Hematopoietic multipotent progenitor cell (in vitro differentiated cells): ENCODE measurements at regions not wholly inside any gene's neighbourhood (a gene's known extent, or its start where the extent isn't known, plus 50 kb on each side); places are given as distances from the start of the nearest gene placed in this dataset.
"Not testable (repeated sequence)": the region's sequence is repeated elsewhere in the genome, so short reads cannot be mapped to it uniquely, and the experiment has no call there.

Experiments used
- DNase-seq, 3 donors: peaks; one replicate each; pipeline ENCODE4 v3.0.0-alpha.2; 2011 to 2015; ENCODE audit warnings: low read depth in 2 of 3, low spot score in 2 of 3

DNA sequence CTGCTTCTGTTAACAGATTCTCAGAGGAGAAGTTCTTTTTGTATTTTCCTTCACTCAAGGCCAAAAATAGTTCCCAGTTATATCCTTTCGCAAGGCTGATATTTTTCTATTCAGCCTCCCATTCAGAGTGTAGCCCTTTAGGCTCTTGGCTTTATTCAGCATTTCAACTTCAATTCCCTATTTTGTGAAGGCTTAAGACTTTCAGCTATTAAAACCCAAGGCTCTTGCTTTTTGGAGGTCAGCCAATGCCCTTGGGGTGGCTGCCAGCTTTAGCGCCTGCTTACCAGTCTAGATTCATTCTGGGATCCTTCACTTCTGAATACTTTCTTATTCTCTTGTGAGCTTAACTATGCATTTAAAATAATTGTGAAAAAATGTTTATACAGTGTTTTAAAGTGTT is 57.3 kb upstream of the ADGRA3 start:
- DNase-seq, result no peak

DNA sequence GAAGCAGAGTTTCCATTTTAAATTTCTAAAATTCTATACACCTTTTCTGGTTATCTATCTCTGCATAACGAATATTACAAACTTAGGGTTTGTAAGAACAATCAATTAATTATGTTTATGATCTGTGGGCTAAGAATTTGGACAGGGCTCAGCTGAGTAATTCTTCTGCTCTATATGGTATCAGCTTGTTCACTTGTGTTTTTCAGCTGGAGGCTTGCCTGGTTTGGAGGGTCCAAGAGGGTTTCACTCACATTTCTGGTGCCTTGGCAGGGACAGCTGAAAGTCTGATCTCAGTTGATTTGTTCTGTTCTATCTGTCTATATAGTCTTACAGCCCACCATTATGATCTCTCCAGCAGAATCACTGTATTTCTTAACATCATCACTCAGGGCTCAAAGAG is 57.8 kb upstream of the ADGRA3 start:
- DNase-seq, result no peak

DNA sequence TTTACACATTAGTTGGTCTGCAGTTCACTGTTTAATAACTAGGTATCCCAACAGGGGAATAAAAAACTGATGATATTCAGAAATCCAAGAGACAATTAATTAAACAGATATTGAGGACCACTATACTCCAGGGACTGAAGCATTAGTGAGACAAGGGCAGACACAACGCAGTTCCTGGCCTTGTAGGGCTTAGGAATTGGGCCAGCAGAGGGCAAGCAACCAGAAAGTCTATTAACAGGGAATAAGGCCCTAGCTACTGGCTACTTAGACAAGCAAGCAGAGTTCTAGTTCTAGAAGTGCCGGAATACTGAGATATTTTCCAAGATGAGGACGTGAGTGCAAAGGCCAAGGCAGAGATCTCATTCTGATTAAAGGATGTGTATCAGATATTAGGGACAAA is 58.6 kb upstream of the ADGRA3 start:
- DNase-seq, result no peak

DNA sequence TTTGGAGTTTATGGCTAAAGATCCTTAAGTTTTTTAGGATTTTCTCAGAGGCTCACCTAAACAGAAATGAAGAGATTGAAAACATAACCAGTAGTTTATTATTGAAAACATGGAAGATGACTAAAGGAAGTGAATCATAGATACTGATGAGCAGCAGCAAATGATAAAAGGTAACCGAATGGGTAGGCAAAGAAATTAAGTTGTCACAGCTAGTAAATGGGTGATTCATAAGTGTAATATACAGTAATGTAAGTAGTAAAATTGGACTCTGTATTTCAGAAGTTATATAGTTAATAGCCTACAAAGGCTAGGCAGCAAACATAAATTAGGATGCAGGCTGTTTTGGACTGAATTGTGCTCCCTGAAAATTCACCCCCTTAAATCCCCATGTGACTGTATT is 59.0 kb upstream of the ADGRA3 start:
- DNase-seq, result no peak

DNA sequence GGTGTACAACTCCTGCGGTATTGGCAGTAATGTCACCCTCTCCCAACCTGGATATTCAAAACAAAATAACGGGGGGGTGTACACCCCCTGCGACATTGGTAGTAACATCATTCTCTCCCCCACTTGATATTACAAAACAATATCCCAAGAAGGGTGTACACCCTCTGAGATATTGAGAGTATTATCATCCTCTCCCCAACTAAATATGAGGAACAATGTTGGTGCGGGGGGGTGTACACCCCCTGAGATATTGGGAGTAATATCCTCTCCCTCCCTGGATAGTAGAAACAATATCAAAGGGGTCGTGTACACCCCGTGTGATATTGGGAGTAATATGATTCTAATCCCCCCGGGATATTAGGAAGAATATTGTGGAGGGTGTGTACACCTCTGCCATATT is 71.4 kb upstream of the ADGRA3 start:
- no peak for DNase-seq

DNA sequence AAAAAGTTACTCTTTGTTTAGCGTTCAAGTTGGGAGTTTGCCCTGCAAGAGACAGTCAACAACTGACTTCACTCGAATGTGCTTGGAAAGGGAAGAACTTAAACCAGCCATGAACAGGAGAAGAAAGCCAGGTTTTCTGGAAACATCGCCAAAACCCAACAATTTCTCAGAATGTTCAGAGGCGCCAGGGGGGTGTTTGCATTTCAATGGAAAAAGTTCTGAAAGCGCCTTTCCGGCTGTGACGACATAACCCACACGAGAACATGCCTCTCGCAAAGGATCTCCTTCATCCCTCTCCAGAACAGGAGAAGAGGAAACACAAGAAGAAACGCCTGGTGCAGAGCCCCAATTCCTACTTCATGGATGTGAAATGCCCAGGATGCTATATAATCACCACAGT is 78.1 kb upstream of the ADGRA3 start:
- DNase-seq, result no peak

DNA sequence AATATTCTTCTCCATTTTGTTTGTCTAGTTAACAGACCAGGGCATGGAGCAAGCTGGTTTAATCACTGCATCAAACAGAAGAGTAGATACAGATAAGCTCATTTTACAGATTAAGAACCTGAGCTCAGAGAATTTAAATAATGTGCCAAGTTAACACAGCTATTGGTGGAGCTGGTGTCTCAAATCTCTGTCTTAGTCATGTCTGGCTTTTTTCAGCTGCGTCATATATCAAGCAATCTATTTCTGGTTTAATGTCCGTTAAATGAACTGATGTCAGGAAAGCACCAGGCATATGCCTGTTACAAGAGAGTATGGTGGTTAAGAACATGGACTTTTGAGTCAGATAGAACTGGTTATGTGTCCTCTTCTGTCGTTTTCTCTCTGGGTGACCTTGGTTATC is 79.8 kb upstream of the ADGRA3 start:
- peak in 1 of 3 donors; percentile 17 for DNase-seq

DNA sequence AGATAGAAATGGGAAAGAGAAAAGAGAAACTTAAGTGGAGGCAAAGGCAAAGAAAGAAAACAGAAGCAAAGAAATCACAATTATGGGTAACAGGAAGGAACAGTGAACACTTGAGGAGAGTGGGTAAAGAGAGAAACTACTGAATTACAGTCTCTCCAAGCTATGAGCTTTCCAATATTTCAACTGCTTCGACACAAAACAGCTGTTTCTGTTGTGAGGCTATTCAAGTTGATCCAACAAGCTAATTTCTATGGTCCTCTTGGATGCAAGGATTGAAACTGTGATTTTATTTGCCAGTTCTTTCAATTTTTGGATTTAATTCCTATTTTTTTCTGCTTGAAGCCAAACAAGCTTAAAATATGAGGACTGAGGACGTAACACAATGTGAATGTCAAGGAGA is 80.5 kb upstream of the ADGRA3 start:
- no peak for DNase-seq

DNA sequence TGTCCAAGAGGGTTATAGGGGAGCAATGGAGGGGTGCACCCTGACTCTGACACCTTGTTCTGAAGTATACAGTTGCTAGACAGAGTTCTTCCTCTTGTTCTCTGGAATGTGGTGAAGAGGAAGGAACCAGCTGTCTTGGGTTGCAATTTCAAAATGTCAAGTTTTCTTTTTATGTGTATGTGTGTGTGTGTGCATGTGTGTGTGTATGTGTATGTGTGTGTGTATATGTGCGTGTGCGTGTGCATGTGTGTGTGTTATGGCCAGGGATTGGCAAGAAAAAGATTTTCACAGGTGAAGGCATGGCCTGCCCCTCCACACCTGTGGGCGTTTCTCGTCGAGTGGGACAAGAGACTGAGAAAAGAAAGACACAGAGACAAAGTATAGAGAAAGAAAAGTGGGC is 81.6 kb upstream of the ADGRA3 start:
- peak in 1 of 3 donors; percentile 24 for DNase-seq

DNA sequence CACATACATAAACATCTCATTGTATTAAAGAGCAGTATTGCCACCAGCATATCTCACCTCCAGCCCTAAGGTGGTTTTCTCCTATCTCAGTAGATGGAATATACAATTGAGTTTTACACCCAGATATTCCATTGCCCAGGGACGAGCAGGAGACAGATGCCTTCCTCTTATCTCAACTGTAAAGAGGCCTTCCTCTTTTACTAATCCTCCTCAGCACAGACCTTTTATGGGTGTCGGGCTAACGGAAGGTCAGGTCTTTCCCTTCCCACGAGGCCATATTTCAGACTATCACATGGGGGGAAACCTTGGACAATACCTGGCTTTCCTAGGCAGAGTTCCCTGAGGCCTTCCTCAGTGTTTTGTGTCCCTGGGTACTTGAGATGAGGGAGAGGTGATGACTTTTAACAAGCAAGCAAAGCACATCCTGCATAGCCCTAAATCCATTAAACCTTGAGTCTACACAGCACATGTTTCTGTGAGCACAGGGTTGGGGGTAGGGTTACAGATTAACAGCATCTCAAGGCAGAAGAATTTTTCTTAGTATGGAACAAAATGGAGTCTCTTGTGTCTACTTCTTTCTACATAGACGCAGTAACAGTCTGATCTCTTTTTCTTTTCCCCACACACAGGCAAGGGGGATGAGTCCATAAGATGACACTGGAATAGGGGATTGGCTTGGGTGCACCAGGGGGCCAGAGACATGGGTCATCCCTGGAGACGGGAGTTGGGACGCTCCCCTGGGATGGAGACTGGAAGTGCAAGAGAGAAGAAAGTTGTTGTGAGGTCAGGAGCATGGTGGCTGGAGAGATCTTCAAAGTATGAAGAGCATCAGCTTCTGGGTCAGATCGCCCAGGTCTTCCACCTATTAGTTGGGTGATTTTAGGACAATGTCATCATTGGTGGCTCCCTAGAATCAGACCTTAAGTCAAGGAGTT is 82.5 kb upstream of the ADGRA3 start:
- peak in 1 of 3 donors; percentile 2 for DNase-seq

DNA sequence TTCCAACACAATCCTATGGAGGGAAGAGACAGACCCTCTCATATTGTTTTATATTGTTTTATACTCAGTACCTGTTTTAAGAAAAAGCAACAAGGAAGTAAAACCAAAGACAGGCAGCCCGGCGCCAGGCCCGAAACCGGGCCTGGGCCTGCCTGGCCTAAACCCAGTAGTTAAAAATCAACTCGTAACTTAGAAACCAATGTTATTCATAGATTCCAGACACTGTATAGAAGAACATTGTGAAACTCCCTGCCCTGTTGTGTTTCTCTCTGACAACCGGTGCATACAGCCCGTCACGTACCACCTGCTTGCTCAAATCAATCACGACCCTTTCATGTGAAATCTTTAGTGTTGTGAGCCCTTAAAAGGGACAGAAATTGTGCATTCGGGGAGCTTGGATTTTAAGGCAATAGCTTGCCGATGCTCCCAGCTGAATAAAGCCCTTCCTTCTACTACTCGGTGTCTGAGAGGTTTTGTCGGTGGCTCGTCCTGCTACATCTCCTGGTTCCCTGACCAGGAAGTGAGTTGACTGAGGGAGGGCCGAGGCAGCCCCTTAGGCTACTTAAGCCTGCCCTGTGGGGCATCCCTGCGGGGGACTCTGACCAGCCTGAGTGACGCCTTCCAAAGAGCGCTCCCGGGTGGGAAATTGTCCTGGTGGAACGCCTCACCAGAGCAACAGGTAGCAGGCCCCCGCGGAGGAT is 83.5 kb upstream of the ADGRA3 start:
- not testable (repeated sequence) for DNase-seq

DNA sequence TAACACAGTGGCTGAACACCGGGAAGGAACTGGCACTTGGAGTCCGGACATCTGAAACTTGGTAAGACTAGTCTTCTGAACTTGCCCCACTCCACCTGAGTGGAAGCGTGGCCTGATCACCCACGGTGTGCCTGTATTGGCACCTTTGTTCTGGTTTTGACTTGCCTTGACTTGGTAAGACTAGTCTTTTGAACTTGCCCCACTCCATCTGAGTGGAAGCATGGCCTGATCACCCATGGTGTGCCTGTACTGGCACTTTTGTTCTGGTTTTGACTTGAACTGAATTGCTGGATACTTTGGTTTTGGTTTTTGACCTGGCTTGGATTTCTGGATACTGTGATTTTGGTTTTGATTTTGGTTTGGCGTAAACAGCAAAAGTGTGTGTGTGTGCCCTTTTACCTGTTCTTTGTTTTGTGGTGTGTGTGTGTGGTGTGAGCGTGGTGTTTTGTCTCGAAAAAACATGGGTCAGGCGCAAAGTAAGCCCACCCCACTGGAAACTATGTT is 84.1 kb upstream of the ADGRA3 start:
- not testable (repeated sequence) for DNase-seq

DNA sequence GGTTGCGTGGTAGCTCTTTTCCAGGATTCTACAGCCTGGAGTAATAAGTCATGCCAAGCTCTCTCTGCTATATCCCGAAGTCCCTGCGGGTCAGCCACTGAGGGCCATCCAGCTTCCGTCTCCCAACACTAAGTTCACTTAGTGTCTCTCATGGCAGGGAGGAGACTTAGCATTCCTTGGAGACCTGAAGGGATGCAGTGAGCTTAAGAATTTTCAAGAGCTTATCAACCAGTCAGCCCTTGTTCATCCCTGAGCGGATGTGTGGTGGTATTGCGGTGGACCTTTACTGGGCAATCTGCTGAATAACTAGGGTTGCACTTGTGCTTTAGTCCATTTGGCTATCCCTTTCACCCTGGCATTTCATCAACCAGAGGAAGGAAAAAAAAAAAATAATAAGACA is 85.8 kb upstream of the ADGRA3 start:
- DNase-seq, result not testable (repeated sequence)

DNA sequence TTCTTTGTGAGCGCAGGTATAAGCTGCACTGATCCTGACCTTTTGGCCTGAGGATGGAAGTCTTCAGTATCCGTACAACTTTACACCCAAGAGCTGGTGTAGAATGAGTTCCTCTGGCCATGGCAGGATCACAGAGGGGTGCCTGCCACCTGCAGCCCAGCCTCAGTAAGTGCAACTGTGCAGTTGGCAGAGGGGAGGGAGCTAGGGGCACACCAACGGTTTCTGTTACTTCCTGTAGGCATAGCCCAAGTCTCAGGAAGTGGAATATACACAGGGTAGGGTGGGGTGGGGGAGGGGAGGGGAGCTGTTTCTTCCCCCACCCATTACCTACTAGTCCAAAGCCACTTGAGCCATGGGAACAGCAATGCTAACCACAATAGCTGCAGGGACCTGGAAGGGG is 85.4 kb upstream of the GBA3 start:
- peak in 2 of 3 donors; percentile 75 to 88 for DNase-seq

DNA sequence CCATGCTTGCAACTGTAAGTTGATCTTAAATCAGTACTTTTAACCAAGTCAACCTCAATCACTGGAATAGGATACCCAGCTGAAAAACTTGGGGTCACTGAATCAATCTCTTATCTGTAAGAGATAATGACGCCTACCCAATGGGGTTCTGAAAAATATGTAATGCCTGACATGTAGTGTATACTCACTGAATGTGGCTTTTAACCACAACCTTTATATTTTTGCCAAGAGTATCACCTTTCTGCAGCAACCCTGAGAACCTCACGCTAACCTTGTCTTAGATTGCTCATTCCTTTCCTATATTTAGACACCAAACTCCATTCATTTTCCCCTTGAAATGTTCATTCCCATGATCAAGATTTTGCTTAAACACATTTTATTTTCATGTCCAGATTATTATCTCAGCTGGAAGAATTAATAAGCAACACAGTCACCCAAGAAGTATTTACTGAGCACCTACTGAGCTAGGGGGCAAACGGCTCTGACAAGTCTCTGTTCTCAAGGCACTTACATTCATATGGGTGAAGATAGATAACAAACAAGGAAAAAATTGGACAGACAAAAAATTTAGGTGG is 82.7 kb upstream of the GBA3 start:
- not testable (repeated sequence) for DNase-seq

DNA sequence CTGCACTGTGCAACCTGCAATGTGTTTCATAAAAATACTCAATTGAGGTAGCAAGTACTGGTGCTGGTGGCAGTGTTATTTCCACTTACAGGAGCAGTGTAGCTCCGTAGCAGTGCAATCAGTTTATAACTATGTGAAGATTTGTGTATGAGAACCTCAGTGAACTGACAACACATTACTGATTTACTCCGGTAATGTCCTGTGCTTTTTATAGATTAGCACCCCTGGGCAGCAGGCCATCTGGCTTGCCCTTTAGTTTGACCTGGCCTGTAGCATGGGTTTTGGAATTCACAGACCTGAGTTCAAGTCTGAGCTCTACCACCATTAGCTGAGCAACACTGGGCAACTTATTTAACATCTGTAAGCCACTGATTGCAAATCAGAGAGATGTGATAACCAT is 78.6 kb upstream of the GBA3 start:
- no peak for DNase-seq

DNA sequence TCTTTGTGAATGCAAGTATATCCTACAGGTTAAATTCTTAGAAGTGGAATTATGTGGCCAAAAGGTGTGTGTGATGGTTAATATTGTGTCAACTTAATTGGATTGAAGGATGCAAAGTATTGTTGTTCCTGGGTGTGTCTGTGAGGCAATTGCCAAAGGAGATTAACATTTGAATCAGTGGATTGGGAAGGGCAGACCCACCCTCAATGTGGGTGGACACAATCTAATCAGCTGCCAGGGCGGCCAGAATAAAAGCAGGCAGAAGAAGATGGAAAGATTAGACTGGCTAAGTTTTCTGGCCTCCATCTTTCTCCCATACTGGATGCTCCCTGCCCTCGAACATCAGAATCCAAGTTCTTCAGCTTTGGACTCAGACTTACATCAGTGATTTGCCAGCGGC is 76.2 kb upstream of the GBA3 start:
- no peak for DNase-seq

DNA sequence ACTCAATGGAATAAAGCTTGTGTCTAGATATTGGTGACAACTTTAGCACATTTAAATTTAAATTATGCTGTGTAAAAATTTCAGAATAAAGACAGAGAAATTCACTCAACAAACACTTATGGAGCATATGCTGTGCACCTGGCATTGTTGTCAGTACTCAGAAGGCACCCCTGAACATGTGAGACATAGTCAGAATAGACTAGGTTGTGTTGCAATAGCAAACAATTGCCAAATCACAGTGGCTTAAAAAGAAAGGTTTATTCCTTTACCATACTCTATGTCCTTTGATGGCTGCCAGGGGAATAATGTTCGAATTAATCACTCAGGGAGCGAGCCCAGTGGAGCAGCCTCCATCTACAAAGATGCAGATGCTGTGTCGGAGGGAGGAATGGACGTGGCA is 72.6 kb upstream of the GBA3 start:
- not testable (repeated sequence) for DNase-seq

DNA sequence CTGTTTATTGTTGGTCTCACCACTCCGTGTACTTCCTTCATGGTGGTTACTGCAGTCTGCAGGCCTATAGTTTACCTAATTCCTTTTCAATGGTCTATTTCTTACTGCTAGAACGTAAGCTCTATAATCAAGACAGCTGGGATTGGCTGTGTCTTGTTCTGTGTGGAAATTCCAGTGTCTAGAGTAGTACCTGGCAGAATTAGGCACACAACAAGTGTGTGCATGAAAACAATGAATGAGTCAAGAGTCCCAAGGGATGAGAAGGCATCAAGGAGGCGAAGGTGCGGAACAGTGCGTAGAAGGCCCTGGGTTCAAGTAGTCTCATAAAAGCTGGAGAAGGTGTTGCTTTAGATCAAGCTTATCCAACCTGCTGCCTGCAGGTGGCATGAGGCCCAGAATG is 70.8 kb upstream of the GBA3 start:
- not testable (repeated sequence) for DNase-seq

DNA sequence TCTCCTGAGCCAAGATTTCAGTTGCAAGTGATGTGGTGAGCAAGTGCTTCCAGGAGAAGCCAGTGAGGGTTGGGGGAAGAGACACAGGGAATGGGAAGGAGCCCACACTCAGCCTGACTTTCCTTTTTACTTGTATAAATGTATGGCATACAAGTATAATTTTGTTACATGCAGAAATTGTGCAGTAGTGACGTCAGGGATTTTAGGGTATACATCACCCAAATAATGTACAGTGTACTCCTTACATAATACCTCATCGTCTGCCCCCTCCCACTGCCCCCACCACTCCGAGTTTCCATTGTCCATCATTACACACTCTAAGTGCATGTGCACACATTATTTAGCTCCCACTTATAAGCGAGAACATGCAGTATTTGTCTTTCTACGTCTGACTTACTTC is 68.7 kb upstream of the GBA3 start:
- DNase-seq, result not testable (repeated sequence)

DNA sequence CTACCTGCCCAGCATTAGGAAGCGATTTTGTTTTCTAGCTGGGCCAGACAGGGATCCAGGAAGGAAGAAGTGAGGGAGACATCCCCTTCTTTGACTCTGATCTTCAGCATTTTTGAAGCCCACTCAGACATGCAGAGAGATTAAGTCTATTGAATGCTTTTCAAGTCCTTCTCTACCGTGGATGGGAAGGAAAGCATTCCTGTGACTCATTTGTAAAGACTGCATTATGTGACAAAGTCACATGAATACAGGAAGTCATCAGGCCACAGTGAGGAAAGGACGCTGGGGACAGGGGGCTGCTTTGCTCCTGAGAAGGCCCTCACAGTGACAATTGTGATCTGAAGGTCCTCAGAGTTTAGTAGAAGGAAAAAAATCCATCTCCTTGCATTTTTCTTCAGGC is 67.4 kb upstream of the GBA3 start:
- no peak for DNase-seq
